GM19463 (cell line): ENCODE measurements at regions not wholly inside any gene's neighbourhood (a gene's known extent, or its start where the extent isn't known, plus 50 kb on each side); places are given as distances from the start of the nearest gene placed in this dataset.
A peak's percentile ranks its signal among the peaks of the same experiment; 100 is the strongest.
"Not testable (repeated sequence)": the region's sequence is repeated elsewhere in the genome, so short reads cannot be mapped to it uniquely, and the experiment has no call there.

Experiments used
- ATAC-seq: cut with Tn5 transposase; IDR thresholded peaks from one replicate; pipeline ENCODE4 v1.9.1; 2021; ENCODE audit warnings: mild to moderate bottlenecking, moderate library complexity; ENCODE audit not compliant: unreplicated experiment

DNA sequence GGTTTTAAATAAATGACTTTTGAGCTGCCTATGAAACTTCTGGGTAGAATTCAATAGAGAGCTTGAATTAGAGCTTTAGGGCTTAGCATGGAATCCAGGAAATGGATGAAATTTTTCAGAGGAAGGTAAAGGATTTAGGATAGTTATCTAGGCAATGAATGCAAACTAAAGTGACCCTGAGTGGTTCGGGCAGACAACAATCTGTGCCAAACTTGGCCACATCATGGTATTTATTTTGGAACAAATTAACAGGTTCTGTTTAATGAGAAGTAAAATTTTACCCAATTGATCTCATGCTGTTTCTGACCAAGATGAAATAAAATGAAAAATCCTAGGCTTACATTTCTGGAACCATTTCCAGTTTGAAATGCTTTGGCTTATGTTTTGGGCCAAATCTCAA is 934.4 kb downstream of the MAT2B start:
- no peak for ATAC-seq

DNA sequence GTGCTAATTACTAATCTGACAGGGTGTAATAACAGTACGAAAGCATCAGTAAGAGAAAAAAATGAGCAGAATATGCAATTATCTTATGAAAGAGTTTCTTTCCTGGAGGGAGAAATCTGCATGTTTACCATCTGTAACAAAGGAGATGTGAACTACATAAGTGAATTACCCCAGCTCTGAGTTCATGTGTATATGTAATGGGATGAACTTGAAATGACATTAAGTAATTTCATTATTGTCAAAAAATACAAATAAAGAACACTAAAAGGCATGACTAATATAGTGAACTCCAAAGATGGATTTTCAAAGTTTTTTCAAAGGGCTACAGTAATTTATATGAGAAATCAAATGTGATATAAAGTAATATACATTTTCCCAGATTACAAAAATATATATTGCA is 944.0 kb downstream of the MAT2B start:
- ATAC-seq, result no peak

DNA sequence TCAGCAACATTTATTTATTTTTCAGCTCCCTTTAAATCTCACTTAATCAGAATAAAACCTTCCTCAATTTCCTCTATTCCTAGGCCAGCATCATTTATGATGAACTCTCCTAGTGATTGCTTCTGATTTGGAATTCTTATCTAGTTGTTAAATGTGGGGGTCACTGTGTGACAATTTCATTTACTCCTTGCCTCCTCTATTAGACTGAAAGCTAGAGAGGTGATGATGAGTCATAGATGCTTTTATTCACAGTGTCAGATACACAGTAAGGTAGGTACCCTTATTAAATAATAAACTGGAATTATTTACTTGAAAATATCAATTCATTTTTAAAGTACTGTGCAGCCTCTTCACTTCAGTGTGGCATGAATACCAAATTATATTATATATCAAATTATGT is 960.6 kb downstream of the MAT2B start:
- no peak for ATAC-seq

DNA sequence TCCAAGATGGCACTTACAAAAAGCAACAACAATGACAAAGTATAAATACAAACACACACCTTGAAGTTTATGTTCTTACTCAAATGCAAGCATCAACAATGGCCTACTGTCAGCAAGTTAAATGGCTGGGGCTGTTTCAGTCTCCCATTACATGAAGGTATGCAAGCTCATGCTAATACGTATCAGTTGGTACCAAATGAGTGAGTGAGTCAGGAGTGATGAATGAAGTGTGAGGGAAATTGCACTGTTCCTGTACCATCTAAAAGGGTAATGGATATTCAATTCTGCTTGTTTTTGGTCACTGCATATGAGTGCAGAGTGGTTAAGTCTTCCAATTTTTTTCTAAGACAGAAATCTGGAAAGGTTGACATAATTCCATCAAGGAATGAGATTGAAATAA is 964.9 kb downstream of the MAT2B start:
- no peak for ATAC-seq

DNA sequence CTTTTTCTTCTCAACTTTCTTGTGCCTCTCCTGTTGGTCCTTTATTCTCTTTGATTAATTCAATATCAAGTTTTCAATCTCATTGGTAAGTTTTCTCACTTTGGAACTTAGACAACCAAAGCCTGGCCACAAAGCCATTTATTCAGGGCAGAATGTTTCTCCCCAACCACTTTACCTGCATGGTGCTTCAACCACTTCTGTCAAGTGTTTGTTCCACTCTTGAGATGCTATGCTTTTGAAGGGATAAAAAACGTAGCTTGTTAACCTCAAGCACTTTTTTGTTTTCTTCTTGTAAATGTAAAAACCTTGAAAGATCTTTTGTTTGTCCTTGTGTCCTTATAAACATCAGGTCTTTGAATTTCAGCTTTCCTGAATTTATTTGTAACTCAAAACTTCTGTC is 966.7 kb downstream of the MAT2B start:
- ATAC-seq, result no peak

DNA sequence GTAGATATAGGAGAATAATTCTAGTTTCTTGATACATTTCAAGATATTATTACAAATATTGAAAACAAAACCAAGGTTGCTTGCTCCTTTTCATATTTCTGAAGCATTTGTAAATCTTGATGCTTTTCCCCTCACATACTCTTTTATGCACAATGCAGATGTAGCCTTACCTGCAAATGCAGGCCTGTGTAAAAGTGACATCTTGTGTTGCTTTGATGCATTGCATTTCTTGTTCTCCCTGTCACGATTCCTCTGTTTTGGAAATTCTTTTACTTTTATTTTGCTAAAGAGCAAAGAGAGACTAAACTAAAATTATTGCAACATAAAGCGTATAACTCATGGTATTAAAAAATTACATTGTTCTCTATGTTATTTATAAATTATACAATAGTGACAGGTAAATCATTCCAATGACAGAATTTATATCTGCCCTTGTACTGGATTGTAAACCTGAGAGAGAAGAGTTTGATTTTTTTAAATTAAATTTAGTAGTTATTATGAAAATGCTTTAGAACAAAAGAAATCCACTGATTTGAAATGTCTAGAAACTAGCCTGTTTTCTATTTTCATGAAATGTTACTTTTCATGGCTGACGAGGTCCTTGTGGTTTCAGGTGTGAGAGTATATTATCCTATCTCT is 970.0 kb downstream of the MAT2B start:
- no peak for ATAC-seq

DNA sequence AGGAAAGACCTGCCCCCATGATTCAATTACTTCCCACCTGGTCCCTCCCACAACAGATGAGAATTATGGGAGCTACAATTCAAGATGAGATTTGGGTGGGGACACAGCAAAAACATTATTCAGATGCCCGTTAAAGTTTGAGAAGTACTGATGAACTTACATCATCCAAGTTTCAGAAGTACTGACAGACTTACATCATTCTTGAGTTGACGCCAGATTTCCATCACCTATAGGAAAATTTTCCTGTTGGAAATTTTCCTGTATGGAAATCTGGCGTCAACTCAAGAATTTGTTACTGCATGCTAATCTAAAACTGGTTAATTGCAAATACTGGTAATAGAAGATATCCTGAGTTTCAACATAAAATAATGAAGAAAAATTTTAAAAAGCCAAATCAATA is 975.9 kb downstream of the MAT2B start:
- no peak for ATAC-seq

DNA sequence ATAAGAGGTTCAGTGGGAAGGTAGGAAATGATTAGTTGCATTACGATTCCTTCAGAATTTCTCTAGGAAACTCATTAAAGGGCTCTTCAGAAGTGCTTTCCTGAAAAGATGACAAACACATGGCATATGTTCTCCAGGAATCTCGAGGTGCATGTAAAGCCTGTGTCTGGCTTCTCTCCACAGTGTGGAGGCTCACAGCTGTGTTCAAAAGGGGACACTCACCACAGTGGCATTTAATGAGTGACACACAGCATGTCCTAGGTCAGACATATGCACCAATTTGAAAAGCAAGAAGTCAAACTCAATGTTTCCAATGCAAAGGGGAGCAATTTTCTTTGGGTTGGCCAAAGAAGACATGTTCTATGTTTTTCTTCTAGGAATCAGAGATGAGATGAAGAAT is 976.9 kb downstream of the MAT2B start:
- ATAC-seq, result no peak

DNA sequence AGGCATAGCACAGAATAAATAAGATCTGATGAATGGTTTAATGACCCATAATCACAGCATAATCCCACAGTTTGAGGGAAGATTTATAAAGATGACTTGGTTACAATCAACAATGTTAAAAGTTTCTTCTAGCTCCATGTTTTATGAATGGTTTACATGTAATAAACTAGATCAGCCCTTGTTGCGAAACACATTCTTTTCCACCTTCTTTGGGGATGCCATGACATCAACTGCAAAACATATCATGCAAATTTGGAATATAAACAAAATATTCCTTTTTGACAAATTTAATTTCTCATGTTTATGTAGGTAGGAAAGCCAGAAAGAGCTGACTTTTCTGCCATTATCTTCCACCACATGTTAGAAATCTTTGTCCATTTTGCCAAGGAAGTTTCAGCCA is 979.5 kb downstream of the MAT2B start:
- ATAC-seq, result no peak

DNA sequence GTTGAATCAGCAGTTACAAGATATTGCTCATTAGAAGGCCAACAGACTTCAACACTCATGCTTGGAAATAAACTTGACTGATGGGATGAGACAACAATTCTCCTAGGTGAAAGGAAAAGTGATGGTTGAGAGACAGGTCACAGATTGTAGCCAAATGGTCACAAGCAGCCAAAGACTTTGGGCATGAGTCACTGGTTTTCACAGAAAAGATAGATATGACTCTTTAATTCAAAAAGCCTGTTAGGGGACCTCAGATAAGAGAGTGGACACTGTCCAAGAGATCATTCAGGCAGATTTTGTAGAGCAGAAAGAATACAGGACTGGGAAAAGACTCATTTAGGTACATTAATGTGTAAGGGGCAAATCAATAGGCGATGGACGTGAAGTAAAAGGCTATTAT is 982.5 kb downstream of the MAT2B start:
- no peak for ATAC-seq

DNA sequence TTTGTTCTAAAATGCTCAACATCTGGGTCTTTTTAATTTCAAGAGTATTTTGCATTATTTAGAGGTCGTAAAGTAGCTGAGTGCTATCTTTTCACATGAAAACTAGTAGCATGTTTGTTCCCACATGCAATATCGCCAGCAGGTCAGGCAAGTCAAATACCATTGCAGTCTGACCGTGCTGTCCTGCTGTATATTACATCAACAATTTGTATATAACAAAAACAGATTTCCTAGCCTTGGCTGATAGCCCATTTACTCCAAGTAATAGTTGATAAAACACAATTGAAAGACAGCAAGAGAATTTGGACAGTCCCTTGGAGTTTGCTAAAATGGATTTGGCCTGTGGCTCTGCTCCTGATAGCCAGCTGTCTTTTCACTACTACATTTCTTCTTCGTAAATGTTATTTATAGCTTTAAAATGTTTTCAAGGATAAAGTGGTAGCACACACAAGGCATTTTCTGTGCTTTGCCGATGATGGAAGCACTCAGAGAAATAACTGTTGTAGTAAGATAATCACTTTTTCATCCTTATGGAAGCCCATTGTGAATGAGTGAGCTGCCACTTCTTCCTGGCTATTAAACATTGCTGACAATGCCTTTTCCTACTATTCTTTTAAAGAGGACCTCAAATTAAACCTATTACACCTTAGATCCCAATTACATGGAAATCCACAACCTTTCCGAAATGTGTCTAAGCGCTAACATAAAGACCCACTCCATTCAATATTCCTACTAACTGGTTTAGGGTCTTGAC is 992.1 kb downstream of the MAT2B start:
- no peak for ATAC-seq

DNA sequence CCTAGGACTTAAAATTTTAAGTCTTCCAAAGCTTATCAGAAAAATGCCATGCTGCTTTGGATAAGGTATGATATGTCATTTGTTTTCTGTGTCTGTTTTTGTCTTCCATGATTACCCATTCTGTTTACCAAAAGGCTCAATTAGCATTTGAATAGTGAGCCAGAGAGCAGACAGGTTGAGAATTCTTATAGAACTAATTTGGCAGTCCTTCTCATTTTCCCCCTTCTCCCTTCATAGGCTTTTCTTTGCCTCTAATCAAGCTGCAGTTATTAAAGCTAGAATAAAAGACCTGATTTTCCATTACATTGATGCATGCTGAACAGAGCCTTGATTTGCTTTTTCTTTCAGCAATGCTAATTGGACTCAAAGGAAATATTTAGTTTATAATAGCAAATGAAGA is 993.0 kb downstream of the MAT2B start:
- ATAC-seq, result no peak

DNA sequence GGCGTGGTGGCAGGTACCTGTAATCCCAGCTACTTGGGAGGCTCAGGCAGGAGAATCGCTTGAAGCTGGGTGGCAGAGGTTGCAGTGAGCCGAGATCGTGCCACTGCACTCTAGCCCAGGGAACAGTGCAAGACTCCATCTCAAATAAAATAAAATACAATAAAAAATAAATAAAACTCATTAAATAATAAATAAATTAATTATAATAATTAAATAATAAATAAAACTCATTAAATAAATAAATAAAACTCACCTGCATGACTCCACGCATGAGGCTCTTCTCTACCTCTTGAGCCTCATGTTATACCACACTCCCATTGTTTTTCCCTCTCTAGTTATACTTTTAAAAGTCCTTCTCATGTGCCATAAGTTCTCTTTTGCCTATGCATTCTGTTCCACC is 995.4 kb downstream of the MAT2B start:
- ATAC-seq, result no peak

DNA sequence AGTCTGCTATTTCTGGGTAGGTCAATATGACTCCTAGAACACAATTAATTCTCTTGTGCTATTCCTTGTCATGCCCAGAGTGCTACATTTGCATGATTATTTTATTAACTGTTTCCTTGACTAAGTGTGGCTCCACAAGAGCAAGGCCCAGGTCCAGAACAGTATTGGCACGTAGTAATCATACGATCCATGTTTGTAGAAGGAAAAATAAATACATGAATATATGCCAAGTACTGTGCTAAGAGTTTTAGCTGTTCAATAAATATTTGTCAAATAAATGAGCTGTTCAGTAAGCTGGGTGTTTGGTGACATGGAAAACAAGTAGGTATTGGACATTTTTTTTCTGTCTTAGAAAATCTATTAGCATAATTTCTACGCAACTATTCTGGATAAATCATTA is 995.9 kb downstream of the MAT2B start:
- no peak for ATAC-seq

DNA sequence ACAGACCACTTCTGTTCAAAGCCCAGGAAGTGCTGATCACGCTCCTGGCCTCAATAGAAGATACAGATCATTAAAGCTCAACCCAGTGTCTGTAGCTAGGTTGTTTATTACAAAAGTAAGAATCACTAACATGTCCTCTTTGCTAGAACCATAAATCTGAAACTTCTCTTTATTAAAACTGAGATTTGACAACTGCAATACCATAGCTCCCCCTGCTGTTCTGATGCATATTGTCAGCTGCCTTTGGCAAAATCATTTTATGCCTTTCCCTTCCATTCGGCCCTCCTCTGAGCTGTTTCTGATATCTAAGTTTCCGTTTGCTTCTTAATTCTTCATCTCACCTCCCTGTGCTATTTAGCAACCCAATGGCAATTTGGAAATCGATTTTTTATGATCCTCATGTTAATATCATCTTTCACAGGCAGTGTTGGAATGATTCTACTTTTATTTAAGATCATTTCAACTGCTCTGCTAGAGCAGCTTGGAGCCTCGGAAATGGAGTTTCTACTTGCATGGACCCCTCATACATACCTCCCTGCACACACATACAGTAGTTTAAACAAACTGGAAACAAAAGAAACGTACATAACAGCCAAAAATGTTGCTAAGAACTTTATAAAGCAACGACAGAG is 998.8 kb downstream of the MAT2B start:
- ATAC-seq, result peak; percentile 79

DNA sequence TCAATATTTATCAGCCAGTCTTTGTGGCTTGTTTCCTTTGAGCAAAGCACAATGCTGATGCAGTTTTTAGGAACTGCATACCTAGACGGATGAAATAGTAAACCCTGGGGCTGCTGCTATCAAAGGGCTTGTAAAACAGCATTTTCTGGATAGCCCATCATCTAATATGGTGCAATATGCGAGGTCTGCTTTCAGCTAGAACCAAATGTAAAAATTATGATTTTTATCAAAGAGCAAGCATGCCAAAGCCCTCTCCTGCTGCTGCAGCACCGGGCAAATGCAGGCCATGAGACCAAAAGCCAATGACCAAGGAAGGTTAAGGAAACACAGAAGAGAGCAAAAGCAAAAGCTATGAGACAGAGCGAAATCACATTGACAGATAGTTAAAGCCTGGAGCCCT is 1000.4 kb downstream of the MAT2B start:
- ATAC-seq, result no peak

DNA sequence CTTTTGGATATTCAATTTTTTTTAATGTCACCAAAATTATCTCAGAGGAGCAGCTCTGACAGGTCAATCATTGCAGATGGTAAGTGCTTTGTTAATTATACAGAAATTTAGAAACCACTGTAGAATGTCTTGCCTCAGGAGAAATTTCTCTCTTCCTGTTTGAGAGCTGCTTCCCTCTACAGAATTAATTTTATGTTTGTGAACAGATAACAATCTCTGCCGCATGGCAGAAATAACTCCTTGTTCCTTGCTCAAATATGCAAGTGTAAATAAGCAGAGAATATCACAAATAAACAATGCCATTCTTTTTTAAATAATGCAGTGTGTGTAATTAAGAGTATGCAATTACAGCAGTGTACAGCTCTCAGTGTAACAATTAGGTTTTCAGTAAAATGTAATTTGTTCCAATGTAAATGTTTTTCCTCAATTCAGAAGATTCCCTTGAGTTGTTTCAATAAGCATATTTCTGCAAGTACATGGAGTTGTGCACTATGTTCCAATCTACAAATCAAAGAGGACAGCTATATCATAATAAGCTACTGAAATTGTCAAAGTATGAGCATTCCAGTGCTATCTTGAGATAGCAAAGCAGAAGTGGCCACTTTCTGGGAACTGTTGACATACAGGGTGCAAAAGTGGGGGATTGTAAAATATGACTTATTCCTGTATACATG is 1012.8 kb downstream of the MAT2B start:
- ATAC-seq, result no peak

DNA sequence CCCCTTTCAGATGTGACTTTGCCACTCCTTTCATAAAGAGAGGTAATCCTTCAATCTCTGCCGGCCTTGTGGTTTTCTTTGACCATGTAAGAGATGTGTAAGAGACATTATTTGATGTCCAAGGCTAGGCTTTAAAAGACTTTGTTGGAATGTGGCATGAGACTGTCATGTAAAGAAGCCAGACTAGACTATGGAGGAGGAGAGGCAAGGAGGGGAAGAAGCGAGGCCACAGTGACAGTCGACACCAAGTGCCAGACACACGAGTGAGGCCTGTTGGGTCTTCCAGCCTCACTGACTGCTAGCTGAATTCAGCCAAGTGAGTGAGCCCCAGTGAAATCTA is 1013.3 kb downstream of the MAT2B start:
- ATAC-seq, result no peak

DNA sequence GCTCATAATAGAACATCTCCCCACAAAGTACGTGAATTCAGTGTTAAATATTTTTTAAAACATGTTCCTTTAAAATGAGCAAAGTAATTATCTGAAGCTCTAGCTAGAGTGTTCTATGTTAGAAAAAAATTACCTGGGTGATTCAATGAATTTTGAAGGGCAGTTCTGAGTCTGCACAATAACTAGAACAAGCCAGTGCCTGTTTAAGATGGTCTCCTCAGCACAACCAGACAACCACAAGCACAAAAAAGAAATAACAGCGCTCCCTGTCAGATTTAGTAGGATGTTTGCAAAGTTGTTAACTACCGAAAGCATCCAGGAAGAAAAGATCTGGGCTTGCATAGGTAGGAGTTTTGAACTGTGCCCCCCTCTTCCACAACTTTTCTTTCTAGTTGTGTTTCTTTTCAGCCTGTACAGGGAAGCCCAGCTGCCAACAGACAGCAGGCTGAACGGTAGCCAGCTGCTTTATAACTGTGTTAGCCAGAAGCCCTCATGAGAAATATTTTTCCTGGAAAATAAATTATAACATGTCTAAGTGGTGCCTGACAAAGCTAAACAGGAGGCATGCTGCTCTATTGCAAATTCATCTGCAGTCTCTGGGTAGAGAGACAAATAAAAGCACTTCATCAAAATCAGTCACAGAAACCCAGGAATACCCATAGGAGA is 1026.9 kb downstream of the MAT2B start:
- no peak for ATAC-seq

DNA sequence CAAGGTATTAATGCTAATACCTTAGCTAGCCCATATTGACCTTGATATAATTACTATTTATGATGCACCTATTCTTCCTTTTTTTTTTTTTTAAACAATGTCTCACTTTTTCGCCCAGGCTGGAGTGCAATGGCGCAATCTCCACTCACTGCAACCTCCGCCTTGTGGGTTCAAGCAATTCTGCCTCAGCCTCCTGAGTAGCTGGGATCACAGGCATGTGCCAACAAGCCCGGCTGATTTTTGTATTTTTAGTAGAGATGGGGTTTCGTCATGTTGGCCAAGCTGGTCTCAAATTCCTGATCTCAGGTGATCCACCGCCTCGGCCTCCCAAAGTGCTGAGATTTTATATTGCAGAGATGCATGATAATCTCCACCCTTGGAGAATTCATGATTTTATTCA is 1028.0 kb downstream of the MAT2B start:
- not testable (repeated sequence) for ATAC-seq

DNA sequence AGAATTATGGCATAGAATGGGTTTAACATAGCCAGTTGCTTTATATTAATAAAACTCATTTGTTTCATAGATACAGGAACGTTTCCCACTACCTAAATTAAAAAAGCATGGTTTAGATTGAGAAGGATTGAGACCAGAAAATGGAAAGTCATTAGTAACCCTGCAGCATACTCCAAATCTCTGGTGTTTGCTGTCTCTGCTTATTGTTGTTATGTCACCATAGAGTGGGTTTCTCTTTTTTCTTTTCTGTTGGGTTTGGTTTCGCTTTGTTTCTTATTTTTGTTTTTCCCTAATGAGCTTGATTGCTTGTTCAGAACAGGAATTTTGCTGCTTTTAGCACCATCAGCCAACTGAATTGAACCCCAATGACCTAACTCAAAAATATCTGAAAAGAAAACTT is 1034.8 kb downstream of the MAT2B start:
- no peak for ATAC-seq
